Liver (tissue), 8 donors: ENCODE measurements at regions not wholly inside any gene's neighbourhood (a gene's known extent, or its start where the extent isn't known, plus 50 kb on each side); places are given as distances from the start of the nearest gene placed in this dataset.

Experiments used
- DNase-seq: peaks from one replicate; pipeline ENCODE4 v3.0.0-alpha.2; 2017; ENCODE audit warnings: low spot score
- H3K27ac ChIP-seq, 2 donors: one replicate each; pipeline ENCODE4 v1.7.0; 2013; ENCODE audit warnings: inconsistent platforms in 2 of 2, low read length in 2 of 2, control low read depth in 1 of 2, low read depth in 1 of 2, mild to moderate bottlenecking in 1 of 2
- H3K27me3 ChIP-seq, 4 donors: one replicate each; pipeline versions ENCODE4 v1.6.1 to v1.7.0; 2013; ENCODE audit warnings: low read length in 3 of 4, inconsistent platforms in 1 of 4, mild to moderate bottlenecking in 1 of 4, moderate library complexity in 1 of 4; ENCODE audit not compliant: control insufficient read depth in 4 of 4, insufficient read depth in 4 of 4
- H3K36me3 ChIP-seq, 4 donors: one replicate each; pipeline versions ENCODE4 v1.6.1 to v1.7.0; 2013; ENCODE audit warnings: low read length in 3 of 4, mild to moderate bottlenecking in 3 of 4, low read depth in 1 of 4, moderate library complexity in 1 of 4; ENCODE audit not compliant: control insufficient read depth in 4 of 4, insufficient read depth in 3 of 4
- H3K4me1 ChIP-seq, 4 donors: one replicate each; pipeline versions ENCODE4 v1.6.1 to v1.7.0; 2013; ENCODE audit warnings: low read length in 3 of 4, mild to moderate bottlenecking in 3 of 4, moderate library complexity in 1 of 4; ENCODE audit not compliant: control insufficient read depth in 4 of 4, insufficient read depth in 4 of 4
- H3K4me3 ChIP-seq, 3 donors: one replicate each; pipeline versions ENCODE4 v1.6.1 to v1.7.0; 2013; ENCODE audit warnings: low read length in 3 of 3, control low read depth in 1 of 3, low read depth in 1 of 3, mild to moderate bottlenecking in 1 of 3
- H3K9ac ChIP-seq, 2 donors: one replicate each; pipeline ENCODE4 v1.7.0; 2013; ENCODE audit warnings: low read length in 2 of 2, mild to moderate bottlenecking in 2 of 2, moderate library complexity in 2 of 2, control low read depth in 1 of 2, low read depth in 1 of 2
- H3K9me3 ChIP-seq, 4 donors: one replicate each; pipeline versions ENCODE4 v1.6.1 to v1.7.0; 2013; ENCODE audit warnings: low read length in 3 of 4; ENCODE audit not compliant: control insufficient read depth in 4 of 4
- ATF3 ChIP-seq: IDR thresholded peaks from 2 replicates; pipeline ENCODE4 v1.6.1; 2016; ENCODE audit warnings: antibody characterized with exemption
- CTCF ChIP-seq: fragments of 150-350 bp; IDR thresholded peaks from 2 replicates; pipeline ENCODE4 v1.5.1; 2017; ENCODE audit warnings: improper control_type of control experiment, low read depth, low read length; ENCODE audit not compliant: missing input control
- EGR1 ChIP-seq, 2 donors: IDR thresholded peaks; 2 replicates each; pipeline ENCODE4 v1.6.1; 2016 to 2018; ENCODE audit warnings: antibody characterized with exemption in 2 of 2, low read depth in 2 of 2
- FOXA1 ChIP-seq: IDR thresholded peaks from 2 replicates; pipeline ENCODE4 v1.6.1; 2016; ENCODE audit warnings: antibody characterized with exemption
- FOXA2 ChIP-seq: IDR thresholded peaks from 2 replicates; pipeline ENCODE4 v1.6.1; 2016; ENCODE audit warnings: antibody characterized with exemption
- GABPA ChIP-seq, 2 donors: IDR thresholded peaks in 1 of 2; conservative IDR thresholded peaks in 1 of 2; 2 replicates each; pipeline ENCODE4 v1.6.1; 2016; ENCODE audit warnings: antibody characterized with exemption in 2 of 2, mild to moderate bottlenecking in 1 of 2, moderate library complexity in 1 of 2
- HNF4A ChIP-seq, 2 donors: conservative IDR thresholded peaks; 2 replicates each; pipeline ENCODE4 v1.6.1; 2016; ENCODE audit warnings: antibody characterized with exemption in 2 of 2, mild to moderate bottlenecking in 2 of 2
- HNF4G ChIP-seq: IDR thresholded peaks from 2 replicates; pipeline ENCODE4 v1.6.1; 2016; ENCODE audit warnings: antibody characterized with exemption
- JUND ChIP-seq, 2 donors: IDR thresholded peaks; 2 replicates each; pipeline ENCODE4 v1.6.1; 2016; ENCODE audit warnings: antibody characterized with exemption in 2 of 2
- MAX ChIP-seq: IDR thresholded peaks from 2 replicates; pipeline ENCODE4 v1.6.1; 2016; ENCODE audit warnings: antibody characterized with exemption
- NR2F2 ChIP-seq: IDR thresholded peaks from 2 replicates; pipeline ENCODE4 v1.6.1; 2016; ENCODE audit warnings: antibody characterized with exemption
- RAD21 ChIP-seq, 2 donors: IDR thresholded peaks; 2 replicates each; pipeline ENCODE4 v1.6.1; 2016; ENCODE audit warnings: antibody characterized with exemption in 2 of 2, mild to moderate bottlenecking in 2 of 2
- RXRA ChIP-seq, 2 donors: IDR thresholded peaks; 2 replicates each; pipeline ENCODE4 v1.6.1; 2017 to 2018; ENCODE audit warnings: antibody characterized with exemption in 2 of 2, mild to moderate bottlenecking in 1 of 2
- SP1 ChIP-seq: IDR thresholded peaks from 2 replicates; pipeline ENCODE4 v1.6.1; 2018; ENCODE audit warnings: antibody characterized with exemption, mild to moderate bottlenecking
- TAF1 ChIP-seq: conservative IDR thresholded peaks from 2 replicates; pipeline ENCODE4 v1.6.1; 2016; ENCODE audit warnings: antibody characterized with exemption, mild to moderate bottlenecking
- YY1 ChIP-seq: IDR thresholded peaks from 2 replicates; pipeline ENCODE4 v1.6.1; 2016; ENCODE audit warnings: antibody characterized with exemption, mild to moderate bottlenecking
- ZBTB33 ChIP-seq: IDR thresholded peaks from 2 replicates; pipeline ENCODE4 v1.6.1; 2016; ENCODE audit warnings: antibody characterized with exemption
- WGBS: extraction: QIAGEN DNeasy Blood & Tissue Kit; methylation state at CpG from one replicate; pipeline ENCODE4 v1.1.7; 2013; 5-methylcytosine and 5-hydroxymethylcytosine counted together
- donor health status: healthy.
- donor health status: healthy.
- donor health status: healthy.
- donor health status: healthy.
- donor health status: healthy.

GRCh38 chr13:40488869-40489391 lies 177.5 kb downstream of the FOXO1 start:
- TF ChIP-seq JUND (IDR thresholded peaks at IDR 0.05) (no peak), SP1 (no peak), RAD21 (IDR thresholded peaks at IDR 0.05) (no peak), HNF4G (no peak), MAX (no peak)
- no peak for DNase-seq
- H3K9me3 ChIP-seq = no peaks in the 10 kb centered on the region
- H3K27me3 ChIP-seq = no peaks in the 10 kb centered on the region
- no peak overlapping the region for H3K27ac ChIP-seq
- no peak overlapping the region for H3K9ac ChIP-seq
- no peaks in the 10 kb centered on the region for H3K4me1 ChIP-seq
- no peaks in the 10 kb centered on the region for H3K36me3 ChIP-seq
- no peak overlapping the region for H3K4me3 ChIP-seq
- 97% methylated on average over 21 of the region's 21 CpGs for WGBS

GRCh38 chr13:40490086-40490758 lies 176.2 kb downstream of the FOXO1 start:
- H3K27me3 ChIP-seq = no peaks in the 10 kb centered on the region
- H3K27ac ChIP-seq = no peak overlapping the region
- no peak for DNase-seq
- H3K9ac ChIP-seq = no peak overlapping the region
- TF ChIP-seq ZBTB33 (no peak), HNF4G (no peak), RAD21 (IDR thresholded peaks at IDR 0.05) (no peak), MAX (no peak), GABPA (IDR thresholded peaks at IDR 0.05 in 1 of 2, conservative IDR thresholded peaks at IDR 0.05 in 1 of 2) (no peak), JUND (IDR thresholded peaks at IDR 0.05) (no peak), HNF4A (conservative IDR thresholded peaks at IDR 0.05) (no peak), YY1 (no peak), TAF1 (no peak), FOXA2 (no peak), NR2F2 (no peak), CTCF (no peak), SP1 (no peak), FOXA1 (no peak)
- no peaks in the 10 kb centered on the region for H3K9me3 ChIP-seq
- H3K4me1 ChIP-seq = no peaks in the 10 kb centered on the region
- no peaks in the 10 kb centered on the region for H3K36me3 ChIP-seq
- no peak overlapping the region for H3K4me3 ChIP-seq
- WGBS = 75% methylated on average over 7 of the region's 7 CpGs

GRCh38 chr13:40492511-40492910 lies 173.9 kb downstream of the FOXO1 start:
- Histone ChIP-seq H3K27me3 (no peaks in the 10 kb centered on the region), H3K4me3 (no peak overlapping the region), H3K4me1 (no peaks in the 10 kb centered on the region), H3K9ac (no peak overlapping the region), H3K27ac (no peak overlapping the region), H3K36me3 (no peaks in the 10 kb centered on the region), H3K9me3 (no peaks in the 10 kb centered on the region)
- no peak for TF ChIP-seq YY1
- no peak for TF ChIP-seq TAF1
- TF ChIP-seq RXRA (IDR thresholded peaks at IDR 0.05) = no peak
- TF ChIP-seq ATF3 = no peak
- TF ChIP-seq FOXA2 = no peak
- no peak for TF ChIP-seq HNF4A (conservative IDR thresholded peaks at IDR 0.05)
- TF ChIP-seq ZBTB33 = no peak
- no peak for TF ChIP-seq CTCF
- TF ChIP-seq NR2F2 = no peak
- TF ChIP-seq MAX = no peak
- TF ChIP-seq EGR1 (IDR thresholded peaks at IDR 0.05; ENCODE audit: low read depth in 2 of 2) = no peak
- no peak for TF ChIP-seq FOXA1
- WGBS = 82% methylated on average over 9 of the region's 9 CpGs
- DNase-seq = no peak
